ENCODE measurements at regions not wholly inside any gene's neighbourhood (a gene's known extent, or its start where the extent isn't known, plus 50 kb on each side); places are given as distances from the start of the nearest gene placed in this dataset.

DNA sequence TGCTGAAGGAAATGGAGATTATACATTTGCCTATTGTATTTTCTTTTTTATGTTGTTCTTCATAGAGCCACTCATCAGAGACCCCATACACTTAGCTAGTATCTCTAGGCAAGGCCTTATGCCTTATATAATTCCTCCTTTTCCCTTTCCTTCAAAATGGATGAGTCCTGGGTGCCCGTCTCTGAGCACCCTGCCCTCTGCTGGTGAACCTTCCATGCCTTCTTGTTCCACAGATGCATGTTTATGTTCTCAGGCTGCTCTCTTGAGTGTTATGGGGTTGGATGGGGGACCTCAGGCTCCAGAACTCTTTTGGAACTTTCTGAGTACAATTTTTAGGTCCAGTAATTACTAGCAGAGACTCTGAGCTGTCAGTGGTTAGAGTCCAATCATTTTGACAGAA, 368.6 kb upstream of the SPRED2 start:
- Histone ChIP-seq H3K27ac (ENCODE audit: low read depth, low read length) (no peak overlapping the region), H3K9me3 (ENCODE audit: control insufficient read depth in 1 of 2, low read length in 2 of 2) (no peaks in the 10 kb centered on the region), H3K4me1 (ENCODE audit: insufficient read depth, low read length) (no peaks in the 10 kb centered on the region), H3K27me3 (ENCODE audit: insufficient read depth, low read length) (no peaks in the 10 kb centered on the region), H3K4me3 (ENCODE audit: low read length in 2 of 2) (no peak overlapping the region), H3K36me3 (ENCODE audit: insufficient read depth, low read length) (no peaks in the 10 kb centered on the region)
- POLR2A ChIA-PET (ENCODE audit: partially characterized antibody) = no interaction called here
- CTCF ChIA-PET (ENCODE audit: partially characterized antibody) = no interaction called here
- DNase-seq = no peak
- Mint-ChIP-seq H3K9me3 (peaks cover 0 to 9% (median 2%) of the 10 kb centered on the region in 8 donors), H3K4me1 (no peaks in the 10 kb centered on the region), H3K4me3 (no peak overlapping the region), H3K27me3 (peaks cover 0 to 2% of the 10 kb centered on the region in 2 donors), H3K27ac (no peak overlapping the region), H3K36me3 (no peaks in the 10 kb centered on the region)
- intact Hi-C loops (cut with micrococcal nuclease) = no loop called here

- Histone ChIP-seq H3K9me3 (ENCODE audit: control insufficient read depth in 1 of 2, low read length in 2 of 2) (no peaks in the 10 kb centered on the region), H3K27ac (ENCODE audit: low read depth, low read length) (no peak overlapping the region), H3K4me1 (ENCODE audit: insufficient read depth, low read length) (no peaks in the 10 kb centered on the region), H3K36me3 (ENCODE audit: insufficient read depth, low read length) (no peaks in the 10 kb centered on the region), H3K27me3 (ENCODE audit: insufficient read depth, low read length) (no peaks in the 10 kb centered on the region), H3K4me3 (ENCODE audit: low read length in 2 of 2) (no peak overlapping the region)
- Mint-ChIP-seq H3K27ac (no peak overlapping the region), H3K9me3 (peaks cover 0 to 6% (median under 1%) of the 10 kb centered on the region in 8 donors), H3K27me3 (peaks cover 0 to 2% of the 10 kb centered on the region in 2 donors), H3K4me3 (no peak overlapping the region), H3K4me1 (no peaks in the 10 kb centered on the region), H3K36me3 (no peaks in the 10 kb centered on the region)
- POLR2A ChIA-PET (ENCODE audit: partially characterized antibody) = no interaction called here
- intact Hi-C loops (cut with micrococcal nuclease) = no loop called here
- no peak for DNase-seq
- CTCF ChIA-PET (ENCODE audit: partially characterized antibody) = no interaction called here
These were observed 366.9 kb upstream of the SPRED2 start for GRCh38 chr2:65799141-65799854.

GRCh38 chr2:65798641-65799040, 366.2 kb upstream of the SPRED2 start:
- no peak overlapping the region for H3K4me3 Mint-ChIP-seq

DNA sequence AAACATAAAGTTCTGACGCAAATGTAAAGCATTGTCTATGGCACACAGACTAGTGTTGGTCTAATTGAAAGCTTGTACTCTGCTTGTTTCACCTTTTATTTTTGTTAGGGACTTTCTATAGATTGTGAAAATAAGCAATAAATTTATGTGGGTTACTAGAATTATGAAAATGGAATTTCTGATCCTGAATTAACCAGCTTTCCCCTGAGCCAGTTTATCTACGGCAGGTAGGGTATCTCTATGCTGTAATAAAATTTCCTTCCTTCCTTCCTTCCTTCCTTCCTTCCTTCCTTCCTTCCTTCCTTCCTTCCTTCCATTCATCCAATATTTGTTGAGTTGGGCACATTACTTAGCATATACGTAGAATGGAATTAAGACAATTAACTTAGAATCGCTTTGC, 362.6 kb upstream of the SPRED2 start:
- H3K36me3 ChIP-seq (ENCODE audit: insufficient read depth, low read length) = no peaks in the 10 kb centered on the region
- intact Hi-C loops (cut with micrococcal nuclease) = no loop called here
- no peak overlapping the region for H3K4me3 ChIP-seq (ENCODE audit: low read length in 2 of 2)
- no peaks in the 10 kb centered on the region for H3K27me3 ChIP-seq (ENCODE audit: insufficient read depth, low read length)
- H3K4me1 Mint-ChIP-seq = no peaks in the 10 kb centered on the region
- no peak overlapping the region for H3K27ac ChIP-seq (ENCODE audit: low read depth, low read length)
- no peak overlapping the region for H3K27ac Mint-ChIP-seq
- DNase-seq = no peak
- H3K4me1 ChIP-seq (ENCODE audit: insufficient read depth, low read length) = no peaks in the 10 kb centered on the region
- H3K4me3 Mint-ChIP-seq = no peak overlapping the region
- no peaks in the 10 kb centered on the region for H3K9me3 Mint-ChIP-seq
- no peaks in the 10 kb centered on the region for H3K27me3 Mint-ChIP-seq
- H3K9me3 ChIP-seq (ENCODE audit: control insufficient read depth in 1 of 2, low read length in 2 of 2) = no peaks in the 10 kb centered on the region
- ChIA-PET CTCF (ENCODE audit: partially characterized antibody) (no interaction called here), POLR2A (ENCODE audit: partially characterized antibody) (no interaction called here)
- H3K36me3 Mint-ChIP-seq = no peaks in the 10 kb centered on the region

More at GRCh38 chr2:65798641-65799040, 366.2 kb upstream of the SPRED2 start:
- H3K27ac ChIP-seq (ENCODE audit: low read depth, low read length) = no peak overlapping the region
- H3K9me3 ChIP-seq (ENCODE audit: control insufficient read depth in 1 of 2, low read length in 2 of 2) = no peaks in the 10 kb centered on the region
- H3K27me3 Mint-ChIP-seq = peaks cover 0 to 2% of the 10 kb centered on the region in 2 donors
- no peak overlapping the region for H3K27ac Mint-ChIP-seq
- CTCF ChIA-PET (ENCODE audit: partially characterized antibody) = no interaction called here
- peaks cover 0 to 3% (median 0%) of the 10 kb centered on the region in 8 donors for H3K9me3 Mint-ChIP-seq
- intact Hi-C loops (cut with micrococcal nuclease) = no loop called here
- no peak for DNase-seq
- no peak overlapping the region for H3K4me3 ChIP-seq (ENCODE audit: low read length in 2 of 2)
- POLR2A ChIA-PET (ENCODE audit: partially characterized antibody) = no interaction called here
- H3K27me3 ChIP-seq (ENCODE audit: insufficient read depth, low read length) = no peaks in the 10 kb centered on the region
- H3K4me1 Mint-ChIP-seq = no peaks in the 10 kb centered on the region
- H3K4me1 ChIP-seq (ENCODE audit: insufficient read depth, low read length) = no peaks in the 10 kb centered on the region
- no peaks in the 10 kb centered on the region for H3K36me3 ChIP-seq (ENCODE audit: insufficient read depth, low read length)
- H3K36me3 Mint-ChIP-seq = no peaks in the 10 kb centered on the region

- Mint-ChIP-seq H3K27ac (no peak overlapping the region), H3K4me3 (no peak overlapping the region)
- intact Hi-C loops (cut with micrococcal nuclease) = no loop called here
These were observed 359.1 kb upstream of the SPRED2 start for GRCh38 chr2:65791404-65791975.

GRCh38 chr2:65790676-65790935, 358.2 kb upstream of the SPRED2 start:
- Histone ChIP-seq H3K27me3 (ENCODE audit: insufficient read depth, low read length) (no peaks in the 10 kb centered on the region), H3K4me3 (ENCODE audit: low read length in 2 of 2) (no peak overlapping the region), H3K9me3 (ENCODE audit: control insufficient read depth in 1 of 2, low read length in 2 of 2) (no peaks in the 10 kb centered on the region), H3K4me1 (ENCODE audit: insufficient read depth, low read length) (no peaks in the 10 kb centered on the region), H3K27ac (ENCODE audit: low read depth, low read length) (no peak overlapping the region), H3K36me3 (ENCODE audit: insufficient read depth, low read length) (no peaks in the 10 kb centered on the region)
- no peak for DNase-seq
- no peaks in the 10 kb centered on the region for H3K36me3 Mint-ChIP-seq
- H3K4me1 Mint-ChIP-seq = no peaks in the 10 kb centered on the region
- H3K4me3 Mint-ChIP-seq = no peak overlapping the region
- no peak overlapping the region for H3K27ac Mint-ChIP-seq
- ChIA-PET CTCF (ENCODE audit: partially characterized antibody) (no interaction called here), POLR2A (ENCODE audit: partially characterized antibody) (no interaction called here)
- intact Hi-C loops (cut with micrococcal nuclease) = no loop called here
- H3K9me3 Mint-ChIP-seq = peaks cover 0 to 5% (median 2%) of the 10 kb centered on the region in 8 donors
- H3K27me3 Mint-ChIP-seq = no peaks in the 10 kb centered on the region

More at GRCh38 chr2:65791404-65791975, 359.1 kb upstream of the SPRED2 start:
- Mint-ChIP-seq H3K36me3 (no peaks in the 10 kb centered on the region), H3K4me1 (no peaks in the 10 kb centered on the region), H3K27me3 (no peaks in the 10 kb centered on the region), H3K9me3 (peaks cover 0 to 5% (median 2%) of the 10 kb centered on the region in 8 donors)
- Histone ChIP-seq H3K36me3 (ENCODE audit: insufficient read depth, low read length) (no peaks in the 10 kb centered on the region), H3K27me3 (ENCODE audit: insufficient read depth, low read length) (no peaks in the 10 kb centered on the region), H3K27ac (ENCODE audit: low read depth, low read length) (no peak overlapping the region), H3K4me3 (ENCODE audit: low read length in 2 of 2) (no peak overlapping the region), H3K9me3 (ENCODE audit: control insufficient read depth in 1 of 2, low read length in 2 of 2) (no peaks in the 10 kb centered on the region), H3K4me1 (ENCODE audit: insufficient read depth, low read length) (no peaks in the 10 kb centered on the region)
- ChIA-PET CTCF (ENCODE audit: partially characterized antibody) (no interaction called here), POLR2A (ENCODE audit: partially characterized antibody) (no interaction called here)
- DNase-seq = no peak

DNA sequence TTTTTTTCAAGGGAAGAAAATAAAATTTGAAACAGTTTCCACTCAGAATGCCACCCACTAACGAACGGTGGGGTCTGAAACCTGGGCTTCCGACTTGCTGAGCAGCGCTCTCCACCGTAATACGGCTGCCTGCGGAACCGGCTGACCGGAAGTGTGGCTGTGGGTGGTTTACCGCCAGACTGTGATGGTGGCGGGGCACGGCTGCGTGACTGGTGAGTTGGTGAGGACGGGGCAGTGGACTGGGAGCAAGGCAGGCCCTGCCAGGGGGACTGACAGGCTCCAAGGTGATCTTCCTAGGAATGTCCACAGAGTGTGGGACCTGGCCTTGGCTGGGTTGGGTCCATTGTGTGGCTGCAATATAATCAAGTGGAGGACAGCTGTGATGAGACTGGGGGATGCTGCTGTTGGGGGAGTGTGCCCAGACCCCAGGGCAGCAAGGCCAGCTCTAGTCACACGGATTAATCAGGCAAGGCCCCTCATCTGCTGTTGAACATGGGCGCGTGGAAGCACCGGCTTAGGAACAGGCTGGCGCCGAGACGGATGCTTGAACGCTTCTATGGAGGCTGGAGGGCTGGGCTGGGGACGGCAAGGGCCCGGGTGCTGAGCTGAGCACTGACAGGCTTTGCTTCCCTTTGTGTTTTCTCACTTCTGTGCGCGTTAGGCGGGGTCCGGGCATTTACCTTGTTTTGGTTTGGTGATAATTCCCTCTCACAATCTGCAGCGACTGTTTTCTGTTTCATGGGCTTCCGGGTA, 357.7 kb upstream of the SPRED2 start:
- intact Hi-C loops (cut with micrococcal nuclease) = no loop called here
- H3K27ac Mint-ChIP-seq = no peak overlapping the region
- ChIA-PET POLR2A (ENCODE audit: partially characterized antibody) (no interaction called here), CTCF (ENCODE audit: partially characterized antibody) (no interaction called here)
- no peaks in the 10 kb centered on the region for H3K36me3 Mint-ChIP-seq
- no peak for DNase-seq
- H3K27me3 Mint-ChIP-seq = no peaks in the 10 kb centered on the region
- no peaks in the 10 kb centered on the region for H3K36me3 ChIP-seq (ENCODE audit: insufficient read depth, low read length)
- H3K4me1 Mint-ChIP-seq = no peaks in the 10 kb centered on the region
- no peak overlapping the region for H3K4me3 ChIP-seq (ENCODE audit: low read length in 2 of 2)
- H3K9me3 ChIP-seq (ENCODE audit: control insufficient read depth in 1 of 2, low read length in 2 of 2) = no peaks in the 10 kb centered on the region
- no peaks in the 10 kb centered on the region for H3K27me3 ChIP-seq (ENCODE audit: insufficient read depth, low read length)
- no peaks in the 10 kb centered on the region for H3K4me1 ChIP-seq (ENCODE audit: insufficient read depth, low read length)
- H3K9me3 Mint-ChIP-seq = peaks cover 0 to 5% (median 2%) of the 10 kb centered on the region in 8 donors
- H3K27ac ChIP-seq (ENCODE audit: low read depth, low read length) = no peak overlapping the region
- H3K4me3 Mint-ChIP-seq = no peak overlapping the region

Measured in CD4-positive, alpha-beta memory T cell (primary cell).